Inferior parietal cortex (tissue), 1 donor: ENCODE measurements at regions not wholly inside any gene's neighbourhood (a gene's known extent, or its start where the extent isn't known, plus 50 kb on each side); places are given as distances from the start of the nearest gene placed in this dataset.
"Not testable (repeated sequence)": the region's sequence is repeated elsewhere in the genome, so short reads cannot be mapped to it uniquely, and the experiment has no call there.

Experiments
- DNase-seq: peaks from one replicate; pipeline ENCODE4 v3.0.0-alpha.2; 2016; ENCODE audit errors: extremely low spot score

DNA sequence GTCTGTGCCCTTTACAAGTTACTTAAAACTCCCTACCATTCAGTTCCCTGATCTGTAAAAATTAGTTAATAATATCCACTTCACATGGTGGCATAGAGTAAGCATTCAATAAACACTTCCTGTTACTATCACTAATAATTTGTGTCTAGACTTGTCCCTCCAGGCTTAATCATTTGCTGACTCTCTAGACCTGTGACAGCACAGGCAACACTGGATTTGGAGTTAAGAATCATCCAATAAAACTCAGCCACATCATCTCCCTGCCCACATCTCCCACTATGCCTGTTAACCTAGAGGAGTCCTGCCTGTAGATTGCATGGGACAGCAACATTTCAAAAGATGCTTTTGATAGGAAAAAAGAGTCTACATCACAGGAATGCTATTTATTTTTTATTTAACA, 564.6 kb downstream of the MFSD1 start:
- DNase-seq = no peak

DNA sequence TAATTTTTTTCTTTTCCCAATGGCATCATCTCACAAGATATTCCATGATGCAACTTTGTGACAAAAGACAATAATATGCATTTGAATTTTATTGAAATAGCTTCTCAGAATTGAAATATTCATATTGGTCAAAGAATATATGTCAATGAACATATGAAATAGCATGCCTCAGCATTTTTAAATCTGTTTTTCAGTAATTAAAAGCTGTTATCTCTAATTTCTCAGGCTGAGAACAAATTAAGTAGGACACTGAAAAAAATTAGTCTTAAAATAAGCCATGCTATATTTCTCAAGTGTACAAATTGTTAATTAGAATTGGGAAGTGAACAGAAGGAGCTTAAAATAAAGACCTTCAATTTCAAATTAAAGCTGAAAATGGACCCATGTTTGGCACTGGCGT, 570.1 kb downstream of the MFSD1 start:
- DNase-seq = no peak

- no peak for DNase-seq
Measured at GRCh38 chr3:159378396-159379194, 576.7 kb downstream of the MFSD1 start.

- DNase-seq = peak; percentile 8
Measured at GRCh38 chr3:159380891-159381290, 579.0 kb downstream of the MFSD1 start.

- DNase-seq = no peak
Measured at GRCh38 chr3:159390656-159391212, 588.9 kb downstream of the MFSD1 start.

- DNase-seq = not testable (repeated sequence)
Measured at GRCh38 chr3:159397683-159398082, 591.0 kb upstream of the IL12A start.

- no peak for DNase-seq
Measured at GRCh38 chr3:159401069-159401468, 587.6 kb upstream of the IL12A start.

DNA sequence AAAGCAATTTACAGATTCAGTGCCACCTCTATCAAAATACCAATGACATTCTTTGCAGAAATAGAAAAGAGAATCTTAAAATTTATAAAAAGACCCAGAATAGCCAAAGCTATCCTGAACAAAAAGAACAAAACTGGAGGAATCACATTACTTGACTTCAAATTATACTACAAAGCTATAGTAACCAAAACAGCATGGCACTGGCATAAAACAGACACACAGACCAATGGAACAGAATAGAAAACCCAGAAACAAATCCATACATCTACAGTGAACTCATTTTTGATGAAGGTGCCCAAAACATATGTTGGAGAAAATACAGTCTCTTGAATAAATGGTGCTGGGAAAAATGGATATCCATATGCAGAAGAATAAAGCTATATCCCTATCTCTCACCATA, 578.9 kb upstream of the IL12A start:
- DNase-seq = not testable (repeated sequence)

- DNase-seq = no peak
Measured at GRCh38 chr3:159413319-159413718, 575.3 kb upstream of the IL12A start.

DNA sequence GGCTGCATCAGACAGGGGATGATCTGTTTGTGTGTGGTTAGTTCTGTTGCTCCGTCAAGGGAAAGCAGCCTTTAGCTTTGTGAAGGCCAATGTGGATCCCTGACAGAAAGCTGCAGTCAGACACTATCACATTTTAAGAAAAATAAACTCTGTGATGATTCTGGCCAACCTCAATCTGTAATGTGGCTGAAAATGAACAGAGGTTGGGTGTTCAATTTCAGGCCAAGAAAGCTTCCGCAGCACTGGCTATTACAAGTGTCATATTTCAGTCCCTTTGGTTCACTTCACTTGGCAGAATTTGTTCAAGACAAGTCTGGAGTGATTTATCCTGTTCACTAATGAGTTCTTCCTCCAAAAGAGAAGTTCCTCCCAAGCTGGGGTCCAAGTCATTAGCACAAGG, 571.8 kb upstream of the IL12A start:
- DNase-seq = no peak

DNA sequence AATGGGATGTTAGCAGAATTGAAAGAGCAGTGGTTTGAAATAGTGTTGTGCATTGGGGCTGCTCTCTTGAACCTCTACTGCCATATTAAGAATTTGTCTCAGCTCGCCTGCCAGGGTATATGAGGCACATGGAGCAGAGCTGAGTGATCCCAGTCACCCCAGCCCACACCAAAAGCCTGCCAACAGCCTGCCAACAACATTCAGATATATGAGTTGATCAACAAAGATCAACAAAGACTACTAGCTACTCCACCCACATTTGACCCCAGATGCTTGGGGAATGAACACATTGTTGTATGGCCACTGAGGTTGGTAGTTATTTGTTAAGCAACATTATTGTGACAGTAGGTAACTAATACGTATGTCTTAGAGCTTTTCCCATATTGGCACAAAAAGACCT, 570.9 kb upstream of the IL12A start:
- DNase-seq = no peak

GRCh38 chr3:159418571-159419526, 569.8 kb upstream of the IL12A start:
- no peak for DNase-seq

DNA sequence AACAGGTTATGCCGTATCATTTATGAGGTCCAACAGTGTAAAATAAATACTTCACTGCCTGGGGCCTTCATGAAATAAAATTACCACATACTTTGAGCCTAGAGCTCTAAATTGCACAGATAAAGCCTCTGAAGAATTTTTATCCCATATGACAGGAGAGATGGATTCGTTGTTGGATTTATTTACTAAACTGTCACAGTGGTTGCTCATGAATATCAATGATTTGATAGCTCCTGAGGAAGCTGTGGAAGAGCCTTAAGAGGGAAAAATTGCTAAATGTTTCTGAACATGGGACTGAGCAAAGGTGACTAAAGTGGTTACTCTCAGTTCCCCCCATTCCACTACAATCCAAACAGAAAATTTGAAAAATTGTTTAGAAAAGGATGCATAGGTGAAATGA, 558.9 kb upstream of the IL12A start:
- DNase-seq = no peak

- peak; percentile 55 for DNase-seq
Measured at GRCh38 chr3:159432682-159433340, 555.8 kb upstream of the IL12A start.

- no peak for DNase-seq
Measured at GRCh38 chr3:159439346-159439745, 549.3 kb upstream of the IL12A start.

GRCh38 chr3:159441279-159441678, 547.4 kb upstream of the IL12A start:
- DNase-seq = no peak

GRCh38 chr3:159443266-159443665, 545.4 kb upstream of the IL12A start:
- no peak for DNase-seq

- DNase-seq = no peak
Measured at GRCh38 chr3:159447841-159448240, 540.8 kb upstream of the IL12A start.

GRCh38 chr3:159448902-159449301, 539.7 kb upstream of the IL12A start:
- DNase-seq = no peak

GRCh38 chr3:159451067-159451466, 537.6 kb upstream of the IL12A start:
- no peak for DNase-seq

DNA sequence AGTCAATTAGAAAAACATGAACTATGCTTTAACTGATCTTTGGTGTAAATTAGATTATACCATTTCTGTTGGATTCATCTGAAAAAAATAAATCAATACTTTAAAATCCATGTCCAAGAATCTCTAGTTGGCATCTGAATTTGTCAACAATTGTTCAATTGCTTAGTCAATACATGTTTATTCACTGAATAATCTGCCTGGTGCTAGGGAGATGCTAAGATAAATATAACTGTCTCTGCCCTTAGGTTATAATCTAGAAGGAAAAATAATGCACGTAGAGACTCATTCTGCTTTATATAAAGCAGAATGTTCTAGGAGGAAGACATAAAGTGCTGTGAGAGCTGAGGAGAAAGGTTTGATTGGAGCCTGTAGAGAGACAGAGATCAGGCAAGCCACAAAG, 537.2 kb upstream of the IL12A start:
- DNase-seq = no peak

DNA sequence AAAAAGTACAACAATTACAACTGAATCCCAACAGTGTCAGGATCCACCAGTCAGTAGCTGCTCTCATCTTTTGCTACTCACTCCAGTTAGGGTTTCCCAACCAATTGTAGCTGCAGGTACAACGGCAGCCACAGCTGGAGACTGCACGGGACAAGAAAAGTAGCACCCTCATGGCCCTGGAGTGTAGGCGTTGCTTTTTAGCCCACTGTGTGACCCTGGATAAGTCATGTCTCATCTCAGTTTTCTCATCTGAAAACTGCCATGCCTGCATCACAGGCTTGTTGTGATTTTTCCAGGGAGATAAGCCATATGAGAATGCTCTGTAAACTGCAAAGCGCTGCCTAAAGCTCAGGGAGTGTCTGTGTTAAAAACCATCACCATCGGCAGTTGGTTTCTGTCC, 535.6 kb upstream of the IL12A start:
- DNase-seq = no peak
